K562 (cell line): ENCODE measurements at regions not wholly inside any gene's neighbourhood (a gene's known extent, or its start where the extent isn't known, plus 50 kb on each side); places are given as distances from the start of the nearest gene placed in this dataset.

Experiments used
- HLTF ChIP-seq: fragments of 450-650 bp; IDR thresholded peaks from 2 replicates; pipeline ENCODE4 v1.6.1; 2016
- HNRNPK ChIP-seq: fragments of 200-400 bp; formaldehyde crosslinking; IDR thresholded peaks from one replicate; pipeline ENCODE4 v1.6.1; 2018; ENCODE audit warnings: mild to moderate bottlenecking, low read depth, low read length; ENCODE audit not compliant: poor library complexity, severe bottlenecking
- MAX ChIP-seq: sonication (generic); formaldehyde crosslinking; IDR thresholded peaks from 2 replicates; pipeline ENCODE4 v1.9.0; 2022; ENCODE audit warnings: mild to moderate bottlenecking, missing genetic modification reagents
- MAZ ChIP-seq, 2 experiments: fragments of 450-650 bp in 1 of 2; sonication (generic) in 1 of 2; formaldehyde crosslinking; IDR thresholded peaks in 1 of 2; conservative IDR thresholded peaks in 1 of 2; 2 replicates each; pipeline versions ENCODE4 v1.4.0 to v1.5.0; 2020; ENCODE audit warnings: mild to moderate bottlenecking in 1 of 2, missing genetic modification reagents in 1 of 2
- NFIC ChIP-seq: fragments of 450-650 bp; IDR thresholded peaks from 2 replicates; pipeline ENCODE4 v1.6.1; 2017; ENCODE audit warnings: mild to moderate bottlenecking, inconsistent platforms
- SIN3A ChIP-seq, 2 experiments: fragments of 150-350 bp in 1 of 2; IDR thresholded peaks; 2 replicates each; pipeline ENCODE4 v1.6.1; 2011 to 2016; ENCODE audit warnings: borderline replicate concordance in 2 of 2, low read depth in 2 of 2, low read length in 2 of 2, mild to moderate bottlenecking in 2 of 2, moderate library complexity in 2 of 2; ENCODE audit not compliant: control insufficient read depth in 1 of 2
- ZBTB9 ChIP-seq: fragments of 450-650 bp; formaldehyde crosslinking; IDR thresholded peaks from 2 replicates; pipeline ENCODE4 v1.4.0; 2020; ENCODE audit warnings: mild to moderate bottlenecking, moderate library complexity
- ZNF431 ChIP-seq: sonication (generic); formaldehyde crosslinking; IDR thresholded peaks from 2 replicates; pipeline ENCODE4 v1.8.0; 2022; ENCODE audit warnings: mild to moderate bottlenecking, missing genetic modification reagents
- TF ChIP-seq, protein P1 (sequence below): fragments of 250-450 bp; sonication (Bioruptor Pico); IDR thresholded peaks from 2 replicates; pipeline ENCODE4 v1.8.0; 2021; ENCODE audit warnings: moderate library complexity, mild to moderate bottlenecking, inconsistent platforms
- TF ChIP-seq, protein P2 (sequence below): fragments of 450-650 bp; formaldehyde crosslinking; IDR thresholded peaks from 2 replicates; pipeline ENCODE4 v1.4.0; 2020; ENCODE audit warnings: mild to moderate bottlenecking, mixed read lengths

GRCh38 chr12:27900920-27901879 lies 71.3 kb downstream of the PTHLH start:
- no peak for TF ChIP-seq HLTF
- TF ChIP-seq SIN3A (IDR thresholded peaks at IDR 0.05; ENCODE audit: borderline replicate concordance in 2 of 2, control insufficient read depth in 1 of 2, low read depth in 2 of 2, low read length in 2 of 2): no peak
- TF ChIP-seq MAX (CRISPR knock-in tag): no peak
- TF ChIP-seq, protein P1, sequence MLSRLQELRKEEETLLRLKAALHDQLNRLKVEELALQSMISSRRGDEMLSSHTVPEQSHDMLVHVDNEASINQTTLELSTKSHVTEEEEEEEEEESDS: no peak
- no peak for TF ChIP-seq MAZ (CRISPR knock-in tag; conservative IDR thresholded peaks at IDR 0.05 in 1 of 2, IDR thresholded peaks at IDR 0.05 in 1 of 2)
- no peak for TF ChIP-seq ZNF431 (CRISPR knock-in tag)
- no peak for TF ChIP-seq HNRNPK
- TF ChIP-seq, protein P2, sequence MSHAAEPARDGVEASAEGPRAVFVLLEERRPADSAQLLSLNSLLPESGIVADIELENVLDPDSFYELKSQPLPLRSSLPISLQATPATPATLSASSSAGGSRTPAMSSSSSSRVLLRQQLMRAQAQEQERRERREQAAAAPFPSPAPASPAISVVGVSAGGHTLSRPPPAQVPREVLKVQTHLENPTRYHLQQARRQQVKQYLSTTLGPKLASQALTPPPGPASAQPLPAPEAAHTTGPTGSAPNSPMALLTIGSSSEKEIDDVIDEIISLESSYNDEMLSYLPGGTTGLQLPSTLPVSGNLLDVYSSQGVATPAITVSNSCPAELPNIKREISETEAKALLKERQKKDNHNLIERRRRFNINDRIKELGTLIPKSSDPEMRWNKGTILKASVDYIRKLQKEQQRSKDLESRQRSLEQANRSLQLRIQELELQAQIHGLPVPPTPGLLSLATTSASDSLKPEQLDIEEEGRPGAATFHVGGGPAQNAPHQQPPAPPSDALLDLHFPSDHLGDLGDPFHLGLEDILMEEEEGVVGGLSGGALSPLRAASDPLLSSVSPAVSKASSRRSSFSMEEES (CRISPR knock-in tag): no peak
- TF ChIP-seq NFIC: no peak
- TF ChIP-seq ZBTB9 (CRISPR knock-in tag): no peak
